GM19438 (cell line): ENCODE measurements at regions not wholly inside any gene's neighbourhood (a gene's known extent, or its start where the extent isn't known, plus 50 kb on each side); places are given as distances from the start of the nearest gene placed in this dataset.

ENCODE experiments used
- ATAC-seq: cut with Tn5 transposase; IDR thresholded peaks from one replicate; pipeline ENCODE4 v1.9.1; 2021; ENCODE audit warnings: low read depth; ENCODE audit not compliant: unreplicated experiment

DNA sequence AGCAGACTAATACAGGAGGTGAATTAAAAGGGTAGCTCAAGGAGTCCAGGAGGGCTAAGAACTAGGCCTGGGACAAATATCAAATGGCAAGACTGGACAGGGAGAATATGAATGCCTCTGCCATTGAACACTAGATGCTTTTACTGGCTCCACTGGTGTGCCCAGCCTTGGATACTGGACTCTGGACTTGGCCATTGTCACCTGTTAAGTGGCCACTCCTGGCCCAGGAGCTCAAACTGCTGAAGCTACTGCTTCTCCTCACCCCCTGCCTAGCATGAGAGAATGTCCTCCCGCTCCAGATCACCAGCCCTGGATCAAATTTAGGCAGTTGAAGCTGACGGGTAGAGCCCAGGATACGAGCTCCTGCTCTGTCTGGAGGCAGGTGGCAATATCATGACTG is 170.8 kb downstream of the DDX1 start:
- ATAC-seq: no peak

DNA sequence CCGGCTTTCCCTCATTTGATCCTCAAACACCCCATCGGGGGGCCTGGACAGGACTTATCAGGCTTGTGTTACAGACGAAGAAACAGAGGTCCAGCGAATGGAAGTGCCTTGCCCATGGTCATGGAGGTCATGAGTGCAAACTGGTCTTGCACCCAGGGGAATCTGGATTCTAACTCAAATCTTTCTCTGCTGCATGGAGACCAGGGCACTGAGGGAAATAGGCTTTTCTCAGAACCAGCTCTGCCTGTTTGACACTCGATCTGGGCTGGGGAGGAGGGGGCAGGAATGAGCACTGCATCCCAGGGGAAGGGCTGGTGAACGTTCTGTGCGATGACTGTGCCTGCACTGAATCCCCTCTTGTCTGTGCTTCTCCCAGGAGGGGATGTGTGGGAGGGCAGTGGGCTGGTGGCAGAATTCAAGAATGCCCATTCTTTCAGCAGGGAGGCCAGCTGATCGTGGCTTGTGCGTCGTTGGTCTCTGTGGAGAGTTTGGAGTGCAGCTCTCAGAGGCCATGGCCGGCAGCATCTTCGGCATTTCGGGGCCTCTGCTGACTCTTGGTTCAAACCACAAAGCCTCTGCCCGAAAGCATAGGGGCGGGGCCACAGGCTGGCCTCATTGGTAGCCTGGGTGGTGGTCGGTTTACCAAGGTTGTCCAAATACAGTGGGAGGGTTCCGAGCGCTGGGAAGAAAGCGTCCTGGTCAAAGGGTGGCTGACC is 171.6 kb downstream of the DDX1 start:
- no peak for ATAC-seq

DNA sequence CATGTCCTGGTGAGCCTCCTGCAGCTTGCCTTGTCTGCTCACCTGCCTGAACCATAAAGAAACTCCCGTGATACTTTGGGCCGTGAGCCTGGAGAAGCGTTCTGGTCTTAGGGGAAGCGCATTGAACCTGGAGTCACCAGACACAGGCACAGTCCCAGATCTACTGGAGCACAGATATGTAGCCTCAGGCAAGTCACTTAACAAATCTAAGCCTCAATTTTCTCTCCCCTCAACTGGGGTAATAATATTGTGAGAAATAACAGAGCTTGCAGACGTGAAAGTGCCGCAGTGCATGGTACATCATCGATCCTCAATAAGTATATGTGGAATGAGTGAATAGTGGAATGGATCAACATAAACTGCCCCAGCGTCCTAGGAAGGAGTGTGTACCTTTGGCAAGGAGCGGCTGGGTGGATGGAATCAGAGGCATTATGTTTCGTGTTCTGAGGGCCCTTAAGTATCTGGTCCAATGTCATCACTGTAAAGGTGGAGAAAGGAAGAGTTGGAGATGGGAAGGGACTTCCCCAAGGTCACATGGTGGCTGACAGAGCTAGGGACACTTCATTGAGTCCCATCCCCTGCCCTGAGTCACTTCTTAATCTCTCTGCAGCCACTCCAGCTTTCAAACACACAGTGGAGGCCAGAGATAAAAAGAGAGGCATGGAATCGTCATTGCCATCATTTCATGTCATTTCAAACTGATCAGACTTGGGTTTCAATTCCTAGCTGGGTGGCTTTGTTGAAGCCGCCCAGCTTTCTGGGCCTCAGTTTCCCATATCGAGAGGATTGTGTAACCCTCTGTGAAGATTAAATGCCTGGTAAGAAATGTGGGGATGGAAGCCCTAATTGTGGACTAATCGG is 172.4 kb downstream of the DDX1 start:
- ATAC-seq: no peak

DNA sequence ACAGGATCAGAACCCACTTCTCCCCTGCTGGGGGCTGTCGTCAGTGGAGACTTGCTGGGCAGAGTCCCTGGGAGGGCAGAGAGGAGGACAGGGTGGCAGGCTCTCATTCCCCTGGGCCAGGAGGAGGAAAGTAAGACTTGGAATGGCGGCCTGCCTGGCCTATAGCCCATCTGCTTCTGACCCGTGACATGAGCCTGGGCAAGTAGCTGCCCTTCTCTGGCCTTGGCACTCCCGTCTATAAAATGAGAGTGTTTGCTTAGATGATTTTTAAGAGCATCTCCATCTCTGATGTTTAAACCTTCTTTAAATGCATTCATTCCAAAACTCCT is 173.0 kb downstream of the DDX1 start:
- no peak for ATAC-seq

DNA sequence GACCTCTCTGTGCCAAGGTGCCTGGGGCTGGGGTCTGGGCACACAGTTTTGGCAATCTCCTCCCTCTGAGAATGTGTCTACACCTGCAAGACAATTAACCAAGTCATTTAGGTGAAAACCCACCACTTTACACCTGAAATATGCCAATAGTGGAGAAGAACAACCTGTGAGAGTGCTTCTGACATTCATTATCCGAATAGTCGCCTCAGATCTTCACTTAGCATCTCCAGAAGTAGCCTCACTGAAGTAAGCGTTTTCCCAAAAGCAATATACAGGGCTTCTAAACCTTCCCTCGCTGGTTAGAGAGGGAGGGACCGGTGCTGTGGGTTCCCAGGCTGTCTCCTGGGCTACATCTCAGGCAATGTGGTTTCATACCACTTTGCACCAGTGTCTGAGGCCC is 173.5 kb downstream of the DDX1 start:
- ATAC-seq: no peak

DNA sequence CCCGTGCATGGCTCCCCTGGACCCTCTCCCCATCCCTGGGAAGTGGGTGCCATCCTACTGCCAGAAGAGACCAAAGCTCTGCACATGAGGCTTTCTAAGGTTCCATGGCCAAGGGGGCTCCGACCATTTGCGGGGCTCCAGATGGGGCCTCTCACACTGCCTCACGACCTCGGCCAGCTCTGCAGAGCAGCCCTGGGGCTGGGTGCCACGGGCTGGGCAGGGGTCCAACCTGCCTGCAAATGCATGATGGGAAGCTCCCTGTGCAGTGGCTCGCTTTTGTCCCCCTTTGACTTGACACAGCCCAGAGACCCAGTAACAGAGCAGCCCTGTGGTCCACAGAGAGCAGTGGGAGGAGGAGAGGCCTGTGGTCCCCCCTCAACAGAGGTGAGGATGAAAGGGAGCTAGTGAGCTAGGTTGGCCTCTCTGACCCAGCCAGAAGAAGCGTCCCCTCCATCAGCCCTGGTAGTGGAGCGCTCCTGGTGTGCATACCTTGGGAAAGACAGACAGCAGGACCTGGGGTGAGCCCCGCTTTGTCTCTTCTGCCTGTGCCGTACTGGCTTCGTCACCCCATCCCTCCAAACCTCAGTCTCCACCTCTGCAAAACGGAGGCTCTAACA is 174.1 kb downstream of the DDX1 start:
- ATAC-seq: no peak

DNA sequence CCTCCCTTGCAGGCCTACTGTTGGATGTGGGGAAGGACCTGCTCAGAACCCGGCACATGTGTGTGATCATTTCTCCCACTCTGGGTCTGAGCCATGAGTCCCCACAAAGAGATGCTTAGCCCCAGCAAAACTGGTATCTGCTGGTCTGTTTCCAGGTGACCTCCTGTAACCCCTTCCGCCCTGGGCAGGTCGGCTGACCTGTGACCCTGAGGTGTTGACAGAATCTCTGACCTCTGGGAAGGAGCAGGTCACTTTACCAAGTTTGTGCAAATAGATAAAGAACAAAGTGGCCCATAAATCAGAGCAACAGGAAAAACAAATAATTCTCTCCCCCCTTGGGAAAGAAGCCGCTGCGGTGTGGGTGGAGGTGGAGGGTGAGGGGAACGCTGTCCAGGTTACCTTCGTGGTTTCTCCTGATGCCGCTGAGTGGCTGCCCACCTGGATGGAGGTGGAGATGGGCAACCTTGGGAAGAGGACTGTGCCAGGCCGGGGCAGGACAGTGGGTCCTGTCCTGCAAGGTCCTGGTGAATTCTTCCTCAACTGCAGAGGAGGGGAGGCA is 174.0 kb upstream of the MYCN start:
- no peak for ATAC-seq

DNA sequence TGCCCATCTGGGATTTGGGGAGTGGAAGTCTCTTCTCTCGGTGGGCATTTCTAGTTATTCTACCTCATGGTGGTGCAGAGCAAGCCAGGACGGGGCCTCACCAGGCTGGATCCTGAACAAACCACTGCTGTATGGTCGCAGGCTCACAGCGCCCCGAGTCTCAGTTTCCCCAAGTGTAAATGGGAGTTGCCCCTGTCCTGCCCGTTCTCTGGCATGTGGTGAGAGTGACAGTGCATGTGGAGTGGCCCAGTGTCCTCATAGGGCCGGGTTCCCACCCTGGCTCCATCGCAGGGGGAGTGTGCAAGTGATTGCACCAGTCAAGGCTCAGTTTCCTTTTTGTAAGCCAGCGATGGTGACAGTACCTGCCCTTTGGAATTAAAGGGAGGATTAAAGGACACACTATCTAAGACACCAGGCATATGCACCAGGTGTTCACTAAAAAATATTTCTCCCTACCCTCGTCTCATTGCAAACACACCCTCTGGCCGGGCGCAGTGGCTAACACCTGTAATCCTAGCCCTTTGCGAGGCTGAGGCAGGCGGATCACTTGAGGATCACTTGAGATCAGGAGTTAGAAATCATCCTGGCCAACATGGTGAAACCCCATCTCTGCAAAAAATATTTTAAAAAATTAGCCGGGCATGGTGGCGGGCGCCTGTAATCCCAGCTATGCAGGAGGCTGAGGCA is 173.3 kb upstream of the MYCN start:
- ATAC-seq: no peak

DNA sequence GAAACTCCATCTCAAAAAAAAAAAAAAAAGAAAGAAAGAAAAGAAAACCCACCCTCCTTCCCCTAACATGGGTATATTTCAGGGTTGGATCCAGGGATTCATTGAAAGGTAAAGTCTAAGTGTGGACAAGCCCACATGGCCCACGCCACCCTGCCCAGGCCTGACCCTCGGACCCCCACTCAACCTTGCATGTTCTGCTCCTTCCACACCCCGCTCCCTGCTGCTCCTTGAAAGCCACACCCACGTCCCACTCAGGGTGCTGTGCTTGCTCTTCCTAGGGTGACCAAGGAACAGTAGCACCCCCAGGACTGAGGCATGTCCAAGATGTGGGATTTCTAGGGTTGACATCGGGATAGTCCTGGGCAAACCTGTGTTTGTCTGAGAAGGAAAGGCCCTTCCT is 172.7 kb upstream of the MYCN start:
- ATAC-seq: no peak

DNA sequence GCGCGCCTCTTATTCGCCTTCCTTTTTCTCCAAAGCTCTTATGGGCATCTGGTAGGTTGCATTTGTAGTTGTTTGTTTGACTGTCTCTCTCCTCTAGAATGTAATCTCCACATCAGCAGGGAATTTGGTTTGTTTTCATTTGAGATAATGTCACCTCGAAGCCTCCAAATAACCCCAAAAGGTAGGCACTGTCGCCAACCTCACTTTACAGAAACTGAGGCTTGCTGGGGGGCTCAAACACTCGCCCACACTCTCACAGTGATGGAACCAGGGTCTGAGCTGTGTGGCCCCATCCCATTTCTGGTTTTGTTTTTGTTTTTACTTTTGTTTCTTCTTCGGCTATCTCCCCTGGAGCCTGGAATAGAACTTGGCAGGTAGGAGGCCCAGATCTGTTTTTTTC is 172.2 kb upstream of the MYCN start:
- ATAC-seq: no peak

DNA sequence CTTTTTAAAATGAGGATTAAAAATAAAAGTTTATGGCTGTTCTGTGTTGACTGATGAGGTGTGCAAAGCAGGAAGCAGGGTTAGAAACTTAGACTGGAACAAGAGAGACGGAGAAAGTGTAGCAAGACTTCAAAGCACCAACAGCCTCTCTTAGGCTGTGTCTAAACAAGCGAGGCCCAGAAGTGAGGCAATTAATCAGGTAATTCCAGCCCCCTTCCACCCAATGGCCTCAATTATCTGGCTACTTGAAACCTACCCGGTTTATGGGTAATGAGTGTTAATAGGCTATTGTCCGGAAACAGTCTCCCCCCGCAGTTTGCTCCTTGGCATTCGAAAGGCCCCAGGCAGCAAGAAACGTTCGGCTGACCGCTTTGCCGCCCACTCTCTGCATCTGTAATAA is 171.7 kb upstream of the MYCN start:
- no peak for ATAC-seq

DNA sequence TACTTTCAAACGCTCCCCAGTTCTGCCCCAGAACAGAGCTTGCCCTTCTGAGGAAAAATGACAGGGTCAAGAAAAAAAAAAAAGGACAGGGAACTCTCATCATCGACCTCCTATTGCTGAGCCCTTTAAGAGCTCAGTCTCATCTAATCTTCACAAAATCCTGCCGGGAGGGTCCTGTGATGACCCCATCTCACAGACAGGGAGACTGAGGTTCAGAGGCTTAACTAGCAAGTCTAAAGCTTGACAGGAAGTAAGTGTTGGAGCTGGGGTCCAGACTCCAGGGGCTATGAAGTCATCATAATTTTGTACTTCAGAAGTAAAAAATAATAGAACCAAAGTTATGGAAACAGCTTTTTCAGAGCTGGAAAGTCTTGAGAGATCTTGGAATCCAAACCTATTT is 171.1 kb upstream of the MYCN start:
- ATAC-seq: no peak

DNA sequence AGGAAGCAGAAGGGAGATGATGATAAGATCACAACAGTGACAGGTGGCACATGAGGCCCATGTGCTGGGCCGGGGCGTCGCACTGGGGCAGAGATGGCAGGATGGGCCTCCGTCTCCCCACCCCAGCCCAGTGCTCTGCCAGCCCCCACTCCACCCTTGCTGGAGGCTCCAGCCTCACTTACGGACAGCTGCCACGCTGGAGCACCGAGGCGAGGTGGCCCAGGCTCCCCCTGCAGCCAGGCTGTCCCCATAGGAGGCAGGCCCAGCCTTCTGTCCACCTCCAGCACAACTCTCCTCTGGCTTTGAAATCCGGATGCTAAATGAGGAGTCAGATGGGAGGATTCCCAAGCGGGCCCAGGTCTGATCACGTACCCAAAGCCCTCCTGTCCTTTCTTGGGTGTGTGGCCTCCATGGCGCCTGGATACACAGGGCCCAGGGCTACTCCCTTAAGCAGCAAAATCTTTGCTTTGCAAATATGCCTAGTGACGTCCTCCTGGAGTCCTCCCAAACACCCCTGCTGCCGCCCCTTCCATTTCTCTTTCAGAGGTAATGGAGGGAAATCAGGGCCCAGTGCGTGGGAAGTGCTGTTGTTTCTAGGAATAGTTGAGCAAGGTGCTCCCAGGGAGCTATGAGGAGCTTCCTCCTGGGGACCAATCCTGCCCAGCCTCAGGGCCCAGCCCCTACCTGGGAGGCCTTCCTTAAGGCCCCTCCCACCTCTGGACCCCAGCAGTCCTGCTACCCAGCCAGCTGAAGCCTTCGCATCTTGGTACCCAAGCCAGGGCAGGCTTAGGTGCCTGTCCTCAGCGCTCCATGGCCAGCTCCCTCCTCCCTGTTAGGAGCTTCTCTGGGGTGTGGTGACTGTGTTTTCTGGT is 170.4 kb upstream of the MYCN start:
- ATAC-seq: no peak

DNA sequence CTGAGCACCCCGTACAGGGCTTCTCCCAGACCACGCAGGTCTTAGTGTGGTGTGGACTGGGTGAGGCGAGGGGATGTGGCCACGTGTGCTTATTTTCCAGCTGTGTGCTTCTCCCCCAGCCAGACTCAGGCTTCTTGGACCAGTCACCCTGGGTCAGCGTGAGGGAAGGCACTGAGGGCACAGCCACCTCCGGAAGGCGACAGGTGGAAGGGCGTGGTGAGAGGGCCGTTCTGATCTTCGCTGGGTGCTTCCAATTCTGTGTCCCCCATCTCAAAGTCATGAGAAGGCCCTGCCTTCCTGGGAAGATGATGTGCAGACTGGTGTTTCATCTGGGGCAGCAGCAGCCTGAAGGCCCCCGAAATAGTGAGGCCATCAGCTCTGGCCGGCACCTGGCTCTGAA is 169.7 kb upstream of the MYCN start:
- no peak for ATAC-seq

DNA sequence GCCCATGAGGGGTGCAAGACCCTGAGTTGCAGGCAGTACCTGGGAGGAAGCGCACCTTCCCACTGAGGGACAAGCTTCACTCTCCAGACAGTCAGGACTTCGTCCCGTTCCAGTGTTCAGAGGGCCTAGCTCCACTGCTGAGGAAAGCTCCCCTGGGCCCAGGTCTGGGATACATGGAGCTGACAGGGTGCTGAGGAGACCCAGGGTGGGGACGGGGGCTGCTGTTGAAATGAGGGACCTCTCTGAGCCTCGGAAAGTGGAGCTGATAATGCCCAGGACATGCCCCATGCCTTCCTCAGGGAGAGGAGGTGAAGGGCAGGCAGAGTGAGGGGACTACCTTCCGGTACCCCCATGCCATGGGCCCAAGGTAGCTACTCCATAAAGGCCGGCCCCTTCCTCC is 169.2 kb upstream of the MYCN start:
- ATAC-seq: no peak

DNA sequence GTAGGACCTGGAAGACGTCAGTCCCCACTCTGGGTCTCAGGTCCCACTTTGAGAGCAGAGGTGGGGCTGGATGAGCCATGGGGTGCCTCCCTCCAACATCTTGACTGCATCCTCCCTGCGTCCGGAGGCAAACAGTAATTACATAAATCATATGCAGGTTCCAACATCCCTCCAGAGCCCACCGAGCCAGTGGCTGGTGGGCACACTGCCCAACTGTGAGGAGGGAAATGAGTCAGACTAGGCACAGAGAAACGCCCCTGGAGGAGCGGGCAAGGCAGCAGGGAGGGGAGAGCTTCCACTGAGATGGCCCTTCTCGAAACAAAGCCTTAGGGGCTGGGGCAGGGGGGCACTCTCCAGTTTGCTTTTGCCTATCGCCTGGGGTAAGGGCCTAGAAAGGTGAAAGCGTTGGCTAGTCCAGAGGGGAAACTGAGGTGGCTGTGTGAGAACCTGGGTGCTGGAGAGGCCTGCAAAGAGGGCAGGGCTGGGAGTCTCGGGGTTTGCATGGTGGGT is 168.2 kb upstream of the MYCN start:
- no peak for ATAC-seq

DNA sequence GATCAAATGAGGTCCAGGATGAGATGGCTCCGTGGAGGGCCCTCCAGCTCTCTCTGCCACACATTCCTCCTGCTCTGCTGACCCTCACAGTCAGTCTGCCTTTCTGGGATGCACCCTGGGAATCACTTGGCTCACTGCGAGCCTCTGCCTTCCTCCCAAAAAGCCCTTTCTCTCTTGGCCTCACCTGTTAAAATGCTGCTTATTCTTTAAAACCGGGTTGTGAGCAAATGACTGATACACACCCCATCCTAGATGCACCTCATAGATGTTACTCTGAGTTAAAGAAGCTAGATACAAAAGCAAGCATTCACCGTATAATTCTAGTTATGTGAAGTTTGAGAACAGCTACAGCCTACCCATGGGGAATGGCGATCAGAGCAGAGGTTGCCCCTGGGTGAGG is 167.7 kb upstream of the MYCN start:
- no peak for ATAC-seq

DNA sequence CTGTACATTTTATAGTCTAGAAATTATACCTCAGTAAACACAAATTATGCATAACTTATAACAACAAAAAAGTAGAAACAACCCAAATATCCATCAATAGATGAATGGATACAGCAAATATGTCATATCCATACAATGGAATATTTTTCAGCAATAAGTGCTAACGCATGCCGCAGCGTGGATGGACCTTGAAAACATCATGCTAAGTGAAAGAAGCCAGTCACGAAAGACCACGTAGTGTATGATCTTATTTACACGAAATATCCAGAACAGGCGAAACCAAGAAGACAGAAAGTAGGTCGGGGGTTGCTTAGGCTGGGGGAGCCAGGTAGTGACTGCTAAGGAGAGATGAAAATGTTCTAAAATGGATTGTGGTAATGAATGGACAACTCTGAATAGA is 167.1 kb upstream of the MYCN start:
- no peak for ATAC-seq

DNA sequence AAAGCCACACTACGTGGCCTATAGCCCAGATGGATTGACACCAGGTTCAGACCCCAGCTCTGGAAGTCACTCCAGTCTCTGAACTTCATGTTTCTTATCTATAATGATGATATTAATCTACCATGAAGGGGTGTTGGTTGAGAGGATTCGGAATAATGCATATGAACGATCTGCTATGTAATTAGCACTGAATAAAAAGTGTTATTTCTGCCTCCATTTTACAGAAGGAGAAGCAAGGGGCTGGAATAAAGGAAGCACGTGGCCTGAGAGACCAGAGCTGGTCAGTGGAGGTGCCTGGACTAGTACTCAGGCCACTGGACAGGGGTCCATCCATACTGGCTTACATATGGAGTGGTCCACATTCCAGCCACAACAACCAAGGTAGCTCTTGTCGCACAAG is 166.5 kb upstream of the MYCN start:
- no peak for ATAC-seq
